ENCODE measurements at regions not wholly inside any gene's neighbourhood (a gene's known extent, or its start where the extent isn't known, plus 50 kb on each side); places are given as distances from the start of the nearest gene placed in this dataset.

- no peak for DNase-seq
Measured at GRCh38 chr4:17166954-17167353, 268.5 kb upstream of the LDB2 start.

GRCh38 chr4:17165286-17165685 lies 266.8 kb upstream of the LDB2 start:
- DNase-seq, result no peak

GRCh38 chr4:17164666-17165065 lies 266.2 kb upstream of the LDB2 start:
- no peak for DNase-seq

- DNase-seq, result no peak
Measured at GRCh38 chr4:17163156-17163771, 264.8 kb upstream of the LDB2 start.

- DNase-seq, result no peak
Measured at GRCh38 chr4:17157304-17157703, 258.9 kb upstream of the LDB2 start.

GRCh38 chr4:17155486-17155885 lies 257.0 kb upstream of the LDB2 start:
- no peak for DNase-seq

GRCh38 chr4:17153572-17153971 lies 255.1 kb upstream of the LDB2 start:
- DNase-seq, result no peak

- no peak for DNase-seq
Measured at GRCh38 chr4:17152941-17153540, 254.6 kb upstream of the LDB2 start.

- DNase-seq, result no peak
Measured at GRCh38 chr4:17142232-17142711, 243.8 kb upstream of the LDB2 start.

- no peak for DNase-seq
Measured at GRCh38 chr4:17138847-17139246, 240.4 kb upstream of the LDB2 start.

GRCh38 chr4:17134565-17134964 lies 236.1 kb upstream of the LDB2 start:
- DNase-seq, result no peak

GRCh38 chr4:17134100-17134499 lies 235.7 kb upstream of the LDB2 start:
- DNase-seq, result no peak

GRCh38 chr4:17132226-17132625 lies 233.8 kb upstream of the LDB2 start:
- no peak for DNase-seq

- no peak for DNase-seq
Measured at GRCh38 chr4:17128268-17128667, 229.8 kb upstream of the LDB2 start.

GRCh38 chr4:17126321-17126966 lies 228.0 kb upstream of the LDB2 start:
- DNase-seq, result no peak

- DNase-seq, result no peak
Measured at GRCh38 chr4:17124767-17125166, 226.3 kb upstream of the LDB2 start.

GRCh38 chr4:17120761-17121160 lies 222.3 kb upstream of the LDB2 start:
- no peak for DNase-seq

GRCh38 chr4:17117746-17118145 lies 219.3 kb upstream of the LDB2 start:
- DNase-seq, result no peak

- no peak for DNase-seq
Measured at GRCh38 chr4:17115583-17115982, 217.1 kb upstream of the LDB2 start.

GRCh38 chr4:17112292-17112659 lies 213.8 kb upstream of the LDB2 start:
- DNase-seq, result no peak

GRCh38 chr4:17109126-17109525 lies 210.7 kb upstream of the LDB2 start:
- no peak for DNase-seq

- no peak for DNase-seq
Measured at GRCh38 chr4:17103231-17103630, 204.8 kb upstream of the LDB2 start.

- no peak for DNase-seq
Measured at GRCh38 chr4:17098996-17099395, 200.6 kb upstream of the LDB2 start.

- DNase-seq, result no peak
Measured at GRCh38 chr4:17098401-17098800, 200.0 kb upstream of the LDB2 start.

GRCh38 chr4:17097362-17097761 lies 198.9 kb upstream of the LDB2 start:
- no peak for DNase-seq

Data from SHP77 (cell line).